T-helper 1 cell (primary cell): ENCODE measurements at regions not wholly inside any gene's neighbourhood (a gene's known extent, or its start where the extent isn't known, plus 50 kb on each side); places are given as distances from the start of the nearest gene placed in this dataset.
"Not testable (repeated sequence)": the region's sequence is repeated elsewhere in the genome, so short reads cannot be mapped to it uniquely, and the experiment has no call there.

Experiments used
- DNase-seq, 5 donors: peaks; one replicate each; pipeline ENCODE4 v3.0.0-alpha.2; 2012 to 2020

DNA sequence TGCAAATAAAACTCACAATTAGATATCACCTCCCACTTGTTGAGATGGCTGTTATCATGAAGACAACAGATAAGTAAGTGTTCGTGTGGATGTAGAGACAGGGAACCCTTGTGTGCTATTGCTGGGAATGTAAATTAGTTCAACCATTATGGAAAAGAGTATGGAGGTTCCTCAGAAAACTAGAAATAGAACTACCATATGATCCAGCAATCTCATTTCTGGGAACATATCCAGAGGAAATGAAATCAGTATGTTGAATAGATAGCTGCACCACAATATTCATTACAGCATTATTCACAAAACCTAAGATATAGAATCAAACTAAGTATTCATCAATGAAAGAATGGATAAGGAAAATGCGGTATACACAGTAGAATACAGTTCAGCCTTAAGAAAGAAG is 418.7 kb upstream of the CNTN6 start:
- no peak for DNase-seq

- no peak for DNase-seq
These were observed 417.0 kb upstream of the CNTN6 start for GRCh38 chr3:675846-676245.

DNA sequence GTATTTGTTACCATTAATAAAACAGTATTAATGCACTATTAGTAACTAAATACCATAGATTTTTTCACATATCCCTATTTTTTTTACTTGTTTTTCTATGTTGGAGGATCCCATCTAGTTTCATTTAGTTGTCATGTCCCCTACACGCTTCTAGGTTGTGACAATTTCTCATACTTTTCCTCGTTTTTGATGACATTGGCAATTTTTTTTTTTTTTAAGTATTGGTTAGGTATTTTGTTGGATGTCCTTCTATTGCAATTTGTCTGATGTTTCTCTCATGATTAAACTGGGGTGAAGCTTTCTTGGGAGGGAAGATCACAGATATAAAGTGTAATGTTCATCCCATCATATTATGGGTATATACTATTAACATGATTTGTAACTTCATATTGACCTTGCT is 409.1 kb upstream of the CNTN6 start:
- DNase-seq: no peak

DNA sequence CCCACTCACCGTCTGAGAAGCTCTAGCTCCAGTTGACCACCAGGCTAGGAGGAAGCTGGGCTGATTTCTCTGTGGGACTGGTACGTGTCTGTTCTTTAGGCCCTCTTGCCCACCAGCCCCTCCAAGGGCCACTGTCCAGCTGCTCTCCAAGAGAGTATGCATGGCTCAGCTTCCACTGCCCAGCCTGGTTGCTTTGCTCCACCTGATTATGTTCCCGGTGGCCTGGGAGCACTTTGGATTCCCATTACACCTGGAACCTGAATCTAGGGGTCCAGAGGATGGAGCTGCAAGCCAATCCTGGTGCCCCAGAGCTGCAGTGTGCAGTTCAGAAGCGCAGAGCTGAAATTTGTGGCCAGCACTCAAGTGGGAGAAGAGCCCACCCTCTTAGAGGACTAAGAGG is 402.1 kb upstream of the CNTN6 start:
- DNase-seq: no peak

DNA sequence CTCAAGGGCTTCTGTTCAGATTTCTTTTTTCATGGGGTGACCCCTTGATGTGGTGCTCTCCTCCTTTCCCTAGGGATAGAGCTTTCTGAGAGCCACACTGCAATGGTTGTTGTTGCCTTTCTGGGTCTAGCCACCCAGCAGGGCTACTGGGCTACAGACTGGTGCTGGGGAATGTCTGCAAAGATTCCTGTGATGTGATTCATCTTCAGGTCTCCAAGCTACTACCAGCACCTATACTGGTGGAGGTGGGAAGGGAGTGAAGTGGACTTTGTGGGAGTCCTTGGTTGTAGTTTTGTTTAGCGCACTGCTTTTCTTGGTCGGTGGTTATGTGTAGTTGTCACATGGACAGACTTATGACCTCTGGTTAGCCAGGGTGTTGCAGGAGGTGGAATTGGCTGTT is 392.3 kb upstream of the CNTN6 start:
- DNase-seq: no peak

- DNase-seq: no peak
These were observed 385.8 kb upstream of the CNTN6 start for GRCh38 chr3:707041-707440.

GRCh38 chr3:713006-713621 is 379.7 kb upstream of the CNTN6 start:
- no peak for DNase-seq

DNA sequence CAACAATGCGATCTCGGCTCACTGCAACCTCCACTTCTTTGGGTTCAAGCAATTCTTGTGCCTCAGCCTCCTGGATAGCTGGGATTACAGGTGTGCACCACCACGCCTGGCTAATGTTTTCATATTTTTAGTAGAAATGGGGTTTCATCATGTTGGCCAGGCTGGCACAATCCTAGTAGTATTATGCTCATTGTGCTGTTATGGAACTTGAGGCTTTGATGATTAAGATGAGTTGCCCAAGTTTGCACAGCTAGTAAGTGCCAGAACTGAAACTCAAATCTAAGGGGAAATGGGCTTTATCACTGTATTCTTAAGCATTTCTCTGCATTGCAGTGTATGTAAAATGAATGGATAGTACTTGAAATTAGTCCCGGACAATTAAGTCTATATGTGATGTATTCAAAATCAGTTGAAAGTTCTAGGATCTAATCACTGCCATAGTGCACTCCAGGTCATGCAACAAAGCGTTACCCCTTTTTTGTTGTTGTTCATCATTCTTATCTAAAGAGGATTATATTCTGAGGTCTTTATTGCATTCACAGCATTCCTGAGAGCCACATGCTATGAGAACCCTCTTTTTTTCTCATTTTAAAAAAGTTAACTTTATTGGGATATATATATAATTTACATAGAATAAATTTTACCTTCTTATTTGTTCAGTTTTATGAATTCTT is 378.7 kb upstream of the CNTN6 start:
- DNase-seq: no peak

GRCh38 chr3:721086-721485 is 371.7 kb upstream of the CNTN6 start:
- DNase-seq: no peak

- DNase-seq: no peak
These were observed 360.4 kb upstream of the CNTN6 start for GRCh38 chr3:732326-732928.

DNA sequence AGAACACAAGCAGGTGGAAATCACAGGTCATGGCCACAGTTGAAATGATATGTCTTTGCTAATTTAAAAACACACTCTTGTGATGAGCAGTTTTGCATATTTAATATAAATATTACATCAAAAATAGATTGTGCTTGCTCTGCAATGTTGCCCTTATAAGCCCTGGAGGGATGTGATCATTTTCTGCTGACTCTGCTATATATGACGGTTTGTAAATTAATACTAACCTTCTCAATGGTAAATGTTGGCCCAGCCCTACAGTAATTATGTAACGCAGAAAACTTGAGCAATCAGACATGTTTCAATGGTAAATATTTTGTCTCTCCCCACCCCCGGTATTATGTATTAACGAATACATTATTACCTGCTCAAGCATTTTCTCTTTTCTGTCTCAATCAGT is 359.5 kb upstream of the CNTN6 start:
- DNase-seq: no peak

- no peak for DNase-seq
These were observed 335.1 kb upstream of the CNTN6 start for GRCh38 chr3:757711-758110.

DNA sequence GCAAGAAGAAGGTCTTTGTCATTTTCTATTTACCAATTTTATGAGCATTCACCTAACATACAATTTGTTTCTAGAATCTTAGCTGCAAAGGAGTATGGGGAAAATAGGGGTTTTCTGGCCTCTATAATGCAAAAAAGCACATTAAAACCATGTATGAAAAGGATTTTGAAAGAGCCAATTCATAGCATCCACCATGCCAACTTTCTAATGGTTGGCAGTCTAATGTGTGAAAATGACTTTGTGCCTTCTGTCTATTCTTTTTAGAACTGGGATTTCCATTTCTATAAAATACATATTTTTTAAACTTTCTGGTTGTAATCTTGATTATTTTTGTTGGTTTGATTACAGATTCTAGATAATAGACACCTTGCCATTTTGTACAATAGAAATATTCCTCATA is 333.7 kb upstream of the CNTN6 start:
- no peak for DNase-seq

DNA sequence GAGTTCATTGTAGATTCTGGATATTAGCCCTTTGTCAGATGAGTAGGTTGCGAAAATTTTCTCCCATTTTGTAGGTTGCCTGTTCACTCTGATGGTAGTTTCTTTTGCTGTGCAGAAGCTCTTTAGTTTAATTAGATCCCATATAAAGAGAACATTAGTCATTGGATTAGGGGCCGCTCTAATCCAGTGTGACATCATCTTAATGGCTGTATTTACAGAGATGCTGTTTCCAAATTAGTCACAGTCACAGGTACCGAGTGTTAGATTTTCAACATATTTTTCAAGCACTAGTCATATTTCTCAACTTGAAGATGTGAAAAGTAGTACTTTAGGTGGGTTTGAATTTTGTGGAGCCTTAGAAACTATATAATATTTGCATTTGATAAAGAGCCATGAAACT is 319.4 kb upstream of the CNTN6 start:
- DNase-seq: not testable (repeated sequence)

GRCh38 chr3:775178-775880 is 317.5 kb upstream of the CNTN6 start:
- no peak for DNase-seq

GRCh38 chr3:780505-780904 is 312.3 kb upstream of the CNTN6 start:
- no peak for DNase-seq

DNA sequence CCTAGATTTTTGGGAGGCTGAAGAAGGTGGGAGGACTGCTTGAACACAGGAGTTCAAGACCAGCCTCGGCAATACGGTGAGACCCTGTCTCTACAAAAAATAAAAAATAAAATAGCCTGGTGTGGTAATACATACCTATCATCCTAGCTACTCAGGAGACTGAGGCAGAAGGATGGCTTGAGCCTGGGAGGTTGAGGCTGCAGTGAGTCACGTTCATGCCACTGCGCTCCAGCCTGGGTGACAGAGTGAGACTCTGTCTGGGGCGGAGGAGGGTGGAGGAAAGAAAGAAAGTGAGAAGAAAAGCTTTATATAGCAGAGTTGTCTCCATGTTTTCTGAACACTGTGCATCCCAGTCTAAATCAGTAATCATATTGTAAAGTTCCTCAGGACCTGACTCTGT is 301.4 kb upstream of the CNTN6 start:
- no peak for DNase-seq

- DNase-seq: no peak
These were observed 300.2 kb upstream of the CNTN6 start for GRCh38 chr3:792630-793029.

- no peak for DNase-seq
These were observed 288.6 kb upstream of the CNTN6 start for GRCh38 chr3:804211-804610.

GRCh38 chr3:805326-805725 is 287.5 kb upstream of the CNTN6 start:
- DNase-seq: no peak

- DNase-seq: no peak
These were observed 286.8 kb upstream of the CNTN6 start for GRCh38 chr3:806006-806405.

DNA sequence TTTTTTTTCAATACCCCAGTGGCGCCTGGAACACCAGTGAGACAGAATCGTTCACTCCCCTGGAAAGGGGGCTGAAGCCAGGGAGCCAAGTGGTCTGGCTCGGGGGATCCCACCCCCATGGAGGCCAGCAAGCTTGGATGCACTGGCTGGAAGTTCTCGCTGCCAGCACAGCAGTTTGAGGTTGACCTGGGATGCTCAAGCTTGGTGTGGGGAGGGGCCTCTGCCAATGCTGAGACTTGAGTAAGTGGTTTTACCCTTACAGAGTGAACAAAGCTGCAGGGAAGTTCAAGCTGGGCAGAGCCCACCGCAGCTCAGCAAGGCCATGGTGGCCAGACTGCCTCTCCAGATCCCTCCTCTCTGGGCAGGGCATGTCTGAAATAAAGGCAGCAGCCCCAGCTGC is 276.2 kb upstream of the CNTN6 start:
- no peak for DNase-seq

GRCh38 chr3:834679-835078 is 258.1 kb upstream of the CNTN6 start:
- DNase-seq: no peak

DNA sequence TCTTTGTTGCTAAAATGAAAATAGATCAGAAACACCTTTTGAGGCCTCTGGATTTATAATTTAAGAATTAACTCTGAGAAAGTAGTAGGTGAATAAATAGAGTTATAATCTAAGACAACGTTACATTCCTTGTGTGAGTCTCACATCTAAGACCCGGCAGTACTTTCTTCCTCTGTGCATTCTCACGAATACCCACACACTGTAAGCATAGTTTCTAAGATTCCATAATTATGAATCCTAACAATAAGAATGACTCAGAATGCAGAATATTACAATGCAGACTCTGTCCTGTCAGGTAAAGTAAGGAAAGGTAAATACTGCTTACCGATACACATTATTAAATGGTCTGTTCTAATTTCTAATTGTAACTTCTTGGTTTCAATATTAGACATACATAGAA is 257.7 kb upstream of the CNTN6 start:
- DNase-seq: no peak
